HG02970 (cell line): ENCODE measurements at regions not wholly inside any gene's neighbourhood (a gene's known extent, or its start where the extent isn't known, plus 50 kb on each side); places are given as distances from the start of the nearest gene placed in this dataset.
"Not testable (repeated sequence)": the region's sequence is repeated elsewhere in the genome, so short reads cannot be mapped to it uniquely, and the experiment has no call there.

ENCODE experiments used
- ATAC-seq: cut with Tn5 transposase; IDR thresholded peaks from one replicate; pipeline ENCODE4 v1.9.1; 2021; ENCODE audit warnings: mild to moderate bottlenecking, moderate library complexity, moderate number of reproducible peaks; ENCODE audit not compliant: unreplicated experiment, low FRiP score

DNA sequence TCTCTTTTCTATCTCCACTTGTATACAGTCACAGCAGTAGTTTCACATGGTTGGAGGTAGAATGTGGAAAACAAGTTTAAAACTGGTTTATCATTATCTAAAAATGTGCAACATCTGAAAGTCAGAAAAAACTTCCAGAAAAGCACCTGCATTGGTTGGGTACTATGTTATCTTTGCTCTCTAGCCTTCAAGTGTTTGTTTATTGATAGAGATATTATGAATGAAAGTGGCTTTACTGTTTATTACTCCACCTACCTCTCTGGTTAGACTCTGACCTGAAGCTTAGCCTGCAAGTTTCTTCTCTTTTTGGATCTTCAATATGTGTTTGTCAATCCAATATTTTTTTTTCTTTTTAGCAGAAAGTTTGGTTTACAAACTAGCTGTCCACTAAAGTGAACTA, 2161.4 kb upstream of the RAG2 start:
- no peak for ATAC-seq

DNA sequence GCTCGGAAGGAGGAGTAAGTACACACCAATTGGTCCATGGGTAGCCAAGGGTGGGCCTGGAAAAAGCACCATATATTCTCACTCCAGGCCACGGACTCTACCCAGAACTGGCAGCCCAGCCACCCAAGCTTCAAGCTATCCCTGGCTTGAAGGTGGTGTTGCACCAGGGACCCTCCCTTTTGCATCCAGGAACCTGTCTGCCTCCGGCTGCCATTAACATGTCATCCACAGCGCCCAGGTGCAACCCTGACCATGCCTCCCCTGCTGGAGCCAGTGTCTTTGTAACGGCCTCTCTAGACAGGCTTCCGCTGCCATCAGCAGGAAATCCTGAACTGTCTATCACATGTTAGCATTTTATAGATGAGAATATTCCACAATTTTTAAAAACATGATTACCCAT, 2158.5 kb upstream of the RAG2 start:
- ATAC-seq = no peak

DNA sequence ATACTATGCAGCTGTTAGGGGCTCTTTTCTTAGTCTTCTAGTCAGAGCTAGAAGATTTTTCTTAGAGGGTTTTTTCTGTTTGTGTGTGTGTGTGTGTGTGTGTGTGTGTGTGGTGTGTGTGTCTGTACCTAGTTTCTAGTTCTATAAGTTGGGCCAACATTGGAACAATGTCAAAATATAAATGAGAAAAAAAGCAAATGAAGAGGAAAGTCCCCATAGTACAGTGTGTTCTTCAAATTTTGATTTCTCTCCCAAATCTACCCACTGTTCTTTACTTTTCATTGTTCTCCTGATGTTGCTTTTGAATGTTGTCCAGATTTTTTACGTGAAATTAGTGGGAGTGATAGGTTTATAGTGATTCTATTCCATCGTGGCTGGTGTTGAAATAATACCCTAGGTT, 2153.4 kb upstream of the RAG2 start:
- no peak for ATAC-seq

GRCh38 chr11:38746516-38746915, 2148.5 kb upstream of the RAG2 start:
- not testable (repeated sequence) for ATAC-seq

DNA sequence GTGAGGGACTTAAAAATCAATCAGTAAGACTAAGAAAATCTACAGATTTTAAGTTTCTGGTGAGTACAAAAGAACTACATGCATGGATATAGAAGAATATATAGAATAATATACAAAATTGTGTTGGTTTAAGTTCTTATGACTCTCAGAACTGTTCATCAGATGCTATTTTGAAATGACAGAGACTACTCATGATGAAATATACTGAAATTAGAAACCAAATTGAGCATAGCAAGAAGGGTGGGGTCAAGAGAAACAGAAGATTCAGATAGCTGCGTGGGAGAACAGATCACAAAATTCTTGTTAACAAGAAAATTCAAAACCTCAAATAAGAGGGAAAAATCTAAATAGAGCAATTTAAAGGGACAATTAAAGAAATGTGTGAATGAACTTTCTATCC, 2125.3 kb upstream of the RAG2 start:
- ATAC-seq = no peak

DNA sequence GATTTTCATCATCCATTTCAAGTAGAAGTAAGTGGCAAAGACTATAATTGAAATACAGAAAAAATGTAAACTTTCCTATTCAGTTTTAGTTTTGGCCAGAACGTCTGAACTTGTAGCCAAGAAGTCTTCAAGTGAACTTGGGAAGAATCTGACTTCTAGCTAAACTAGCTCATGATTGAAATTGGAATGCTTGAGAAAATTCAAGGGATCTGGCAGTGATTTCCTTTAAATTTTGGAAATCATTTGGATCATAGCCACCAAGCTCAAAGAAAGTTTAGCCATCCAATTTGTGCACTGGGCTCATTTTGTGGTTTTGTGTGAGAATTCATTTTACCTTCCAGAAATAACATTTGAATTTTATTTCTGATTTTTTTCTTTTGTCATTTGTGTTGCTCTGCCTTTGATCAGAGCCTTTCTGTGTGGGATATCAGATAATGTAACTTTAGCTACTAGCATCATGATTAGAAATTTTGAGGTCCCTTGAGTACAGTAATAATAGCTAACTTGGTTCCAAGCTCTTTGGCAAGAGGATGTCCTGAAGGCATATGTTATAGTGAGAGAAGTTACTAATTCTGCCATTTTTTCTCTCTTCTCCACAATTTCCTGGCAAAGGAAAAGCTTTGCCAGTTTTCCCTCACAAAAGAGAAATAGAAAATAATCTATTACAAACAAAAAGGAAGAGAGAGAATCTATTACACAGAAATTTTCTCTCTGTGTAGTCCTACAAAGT, 2123.7 kb upstream of the RAG2 start:
- no peak for ATAC-seq

DNA sequence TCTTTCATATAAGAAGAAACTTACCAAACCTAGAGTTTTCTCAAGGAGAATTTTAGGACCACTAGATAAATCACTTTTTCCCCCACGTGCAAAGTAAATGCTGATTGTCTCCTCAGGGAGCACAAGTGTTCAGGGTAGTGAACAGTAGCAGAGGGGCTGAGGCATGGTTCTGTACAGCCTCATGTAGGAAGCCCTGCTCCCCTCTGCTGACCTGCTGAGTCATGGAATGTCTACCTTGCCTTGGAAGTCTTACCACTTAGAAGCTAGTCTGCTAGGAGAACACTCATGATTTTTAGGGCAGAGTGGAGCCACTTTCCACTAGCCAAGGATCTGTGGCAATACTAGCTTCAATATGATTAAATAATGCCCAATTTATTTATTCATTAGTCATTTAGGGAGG, 2120.6 kb upstream of the RAG2 start:
- ATAC-seq = no peak

GRCh38 chr11:38718049-38718448, 2120.0 kb upstream of the RAG2 start:
- no peak for ATAC-seq

DNA sequence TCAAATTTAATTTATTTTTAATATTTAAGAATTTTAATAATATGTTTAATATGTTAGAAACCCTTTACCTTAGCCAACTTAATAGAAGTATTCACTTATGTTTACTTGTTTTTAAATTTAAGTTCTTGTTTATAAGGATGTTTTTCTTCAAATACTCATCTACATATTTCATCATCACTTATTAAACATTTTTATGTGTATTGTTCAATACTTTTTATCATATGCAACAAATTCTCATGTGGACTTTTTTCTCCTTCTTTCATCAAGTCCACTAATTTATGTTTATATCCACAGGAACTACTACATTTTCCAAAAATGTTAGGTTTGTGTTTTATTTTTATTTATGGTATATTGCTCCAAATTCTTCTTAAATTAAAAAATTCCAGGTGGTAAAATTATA, 2113.1 kb upstream of the RAG2 start:
- no peak for ATAC-seq

DNA sequence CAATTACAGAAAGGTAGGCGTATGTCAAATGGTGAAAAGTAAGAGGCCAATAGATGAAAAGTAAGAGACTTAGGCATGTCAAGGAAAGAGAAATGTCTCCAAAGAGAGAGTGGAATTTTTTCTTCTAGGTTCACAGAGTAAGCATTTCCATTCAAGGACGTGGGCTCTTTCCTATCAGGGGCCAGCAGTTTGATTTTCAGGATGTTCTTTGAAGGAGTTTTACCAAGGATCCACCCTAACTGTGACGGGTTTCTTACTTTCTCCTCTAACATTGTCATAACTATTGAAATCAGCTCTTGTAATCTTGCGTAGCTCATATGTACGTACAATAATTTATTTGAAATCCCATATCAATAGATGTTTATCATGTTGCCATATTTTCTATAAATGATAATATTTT, 2112.2 kb upstream of the RAG2 start:
- no peak for ATAC-seq

DNA sequence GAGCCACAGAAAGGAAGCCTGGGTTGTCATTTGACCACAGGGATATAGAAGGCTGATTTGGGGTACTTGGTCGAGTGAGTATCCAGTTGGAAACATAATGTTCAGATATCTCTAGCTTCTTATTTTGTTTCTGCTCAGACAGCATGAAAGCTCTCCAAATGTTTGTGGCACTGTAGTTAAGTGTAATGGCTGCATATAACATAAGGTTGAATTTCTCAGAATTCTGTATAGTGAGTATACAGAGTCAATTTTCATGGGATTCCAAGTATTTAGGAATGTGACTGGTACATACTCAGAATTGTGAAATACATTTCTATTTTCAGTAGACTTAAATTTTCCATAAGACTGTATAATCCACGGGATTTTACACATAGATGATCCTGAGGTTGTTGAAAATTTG, 2102.1 kb upstream of the RAG2 start:
- ATAC-seq = no peak

DNA sequence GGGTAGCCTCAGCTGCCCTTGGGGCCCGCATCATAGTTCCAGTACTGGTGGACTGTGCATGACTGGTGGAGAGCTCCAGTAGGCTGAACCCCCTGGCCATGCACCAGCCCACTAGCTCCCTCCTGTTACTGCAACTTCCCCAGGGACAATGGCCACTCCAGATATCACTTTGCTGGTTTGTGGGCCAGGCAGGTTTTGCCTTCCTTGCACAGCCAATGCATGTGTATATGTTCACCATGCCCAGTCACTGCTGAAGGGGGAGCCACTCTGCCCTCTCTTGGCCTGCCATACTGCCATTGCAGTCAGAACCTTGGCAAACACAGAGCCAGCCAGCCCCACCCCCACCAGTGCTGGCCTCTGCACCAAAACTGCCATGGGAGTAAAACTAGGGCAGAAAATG, 2095.3 kb upstream of the RAG2 start:
- ATAC-seq = no peak

DNA sequence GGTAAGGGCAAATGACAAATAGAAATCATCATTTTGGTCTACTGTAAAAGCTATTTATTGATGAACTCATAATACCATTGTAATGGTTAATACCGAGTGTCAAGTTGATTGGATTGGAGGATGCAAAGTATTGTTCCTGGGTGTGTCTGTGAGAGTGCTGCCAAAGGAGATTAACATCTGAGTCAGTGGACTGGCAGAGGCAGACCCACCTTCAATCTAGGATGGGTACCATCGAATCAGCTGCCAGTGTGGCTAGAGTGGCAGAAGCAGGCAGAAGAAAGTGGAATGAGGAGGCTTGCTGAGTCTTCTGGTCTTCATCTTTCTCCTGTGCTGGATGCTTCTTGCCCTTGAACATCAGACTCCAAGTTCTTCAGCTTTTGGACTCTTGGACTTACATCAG, 2092.2 kb upstream of the RAG2 start:
- not testable (repeated sequence) for ATAC-seq

DNA sequence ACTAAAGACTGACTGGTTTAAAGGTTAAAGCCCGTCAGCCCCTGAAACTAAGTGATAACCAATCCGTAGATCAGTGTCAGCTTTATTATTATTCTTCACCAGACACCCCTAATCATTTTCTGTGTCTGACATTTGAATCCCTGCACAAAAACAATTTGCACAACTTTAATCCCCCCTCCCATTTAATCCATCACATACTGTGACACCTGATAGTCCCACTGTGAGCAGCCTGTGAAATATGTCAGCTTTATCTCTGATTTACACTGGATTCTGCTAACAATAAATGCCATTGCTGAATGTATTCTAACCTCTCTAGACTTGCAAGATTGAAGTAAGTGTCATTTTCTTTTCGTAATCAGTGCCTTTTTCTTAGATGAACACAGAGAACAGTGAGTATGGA, 2089.0 kb upstream of the RAG2 start:
- no peak for ATAC-seq

DNA sequence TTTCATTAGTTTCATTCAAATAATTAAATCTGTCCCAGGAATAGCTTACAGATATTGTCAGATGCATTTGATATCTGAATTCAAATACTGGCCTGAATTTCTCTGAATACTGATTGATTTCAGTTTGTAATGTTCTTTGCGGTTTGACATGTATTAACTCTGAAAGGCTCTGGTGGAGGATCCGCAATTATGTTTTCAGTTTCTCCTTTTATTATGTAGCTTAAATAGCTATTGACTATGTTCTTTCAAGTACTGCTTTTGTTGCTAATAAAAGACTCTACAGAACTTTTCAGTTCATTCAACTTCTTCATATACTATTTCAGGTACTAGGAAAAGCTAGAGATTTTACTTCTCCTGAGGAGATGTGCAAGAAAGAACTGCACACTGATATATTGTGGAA, 2085.4 kb upstream of the RAG2 start:
- ATAC-seq = no peak

GRCh38 chr11:38680746-38681145, 2082.7 kb upstream of the RAG2 start:
- ATAC-seq = no peak

- no peak for ATAC-seq
Measured at GRCh38 chr11:38680166-38680565, 2082.1 kb upstream of the RAG2 start.

- ATAC-seq = no peak
Measured at GRCh38 chr11:38672445-38672844, 2074.4 kb upstream of the RAG2 start.

DNA sequence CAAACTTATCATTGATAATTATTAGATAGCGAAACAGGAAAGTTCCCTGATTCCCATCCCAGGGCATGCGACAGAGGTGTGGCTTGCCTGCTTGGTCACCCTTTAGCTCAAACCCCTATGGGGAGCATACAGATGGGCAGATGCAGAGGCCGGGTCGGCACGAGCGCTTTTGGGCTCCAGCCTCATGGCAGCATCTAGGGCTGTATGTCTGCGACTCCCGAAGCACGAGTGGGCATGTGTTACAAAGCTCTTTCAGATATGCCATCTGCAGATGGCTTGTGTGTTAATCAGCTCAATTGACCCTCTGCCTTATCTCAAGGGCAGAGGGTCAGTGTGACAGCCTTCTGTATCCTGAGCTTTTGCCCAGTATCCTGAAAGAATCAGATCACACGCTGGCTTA, 2069.3 kb upstream of the RAG2 start:
- no peak for ATAC-seq

GRCh38 chr11:38648604-38649003, 2050.6 kb upstream of the RAG2 start:
- ATAC-seq = no peak

DNA sequence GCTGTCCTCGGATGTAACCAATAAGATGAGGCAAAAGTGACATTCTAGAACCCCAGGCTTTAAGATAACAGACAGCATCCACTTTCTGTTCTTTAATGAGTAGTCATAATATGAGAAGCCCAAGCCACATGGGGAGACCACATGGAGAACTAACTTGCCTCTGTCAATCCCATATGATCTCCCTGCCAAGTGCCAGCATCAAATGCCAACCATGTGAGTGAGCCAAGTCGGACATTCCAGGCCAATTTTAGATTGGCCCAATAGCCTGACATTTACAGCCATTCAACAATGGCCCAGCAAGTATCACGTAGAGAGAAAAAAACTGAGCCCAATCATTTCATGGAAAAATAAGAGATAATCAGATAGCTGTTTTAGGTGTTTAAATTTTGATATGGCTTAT, 2048.3 kb upstream of the RAG2 start:
- no peak for ATAC-seq

DNA sequence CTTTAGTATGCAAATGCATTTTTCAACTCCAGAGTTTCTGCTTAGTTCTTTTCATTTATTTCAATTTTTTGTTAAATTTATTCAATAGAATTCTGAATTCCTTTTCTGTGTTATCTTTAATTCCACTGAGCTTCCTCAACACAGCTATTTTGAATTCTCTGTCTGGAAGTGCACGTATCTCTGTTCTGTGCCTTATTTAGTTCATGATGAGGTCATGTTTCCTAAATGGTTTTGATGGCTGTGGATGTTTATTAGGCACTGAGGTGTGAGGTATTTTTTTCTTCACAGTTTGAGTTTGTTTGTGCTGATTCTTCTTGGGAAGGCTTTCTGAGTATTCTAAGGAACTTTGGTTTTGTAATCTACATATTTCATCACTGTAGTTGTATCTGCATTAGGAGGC, 2042.8 kb upstream of the RAG2 start:
- ATAC-seq = no peak

- ATAC-seq = no peak
Measured at GRCh38 chr11:38612701-38613100, 2014.7 kb upstream of the RAG2 start.
